Stimulated activated CD4-positive, alpha-beta T cell treated with anti-CD3 and anti-CD28 coated beads, Interleukin-12 subunit alpha, Interleukin-12 subunit beta, amount 100 ng/mL, for 24 hours (primary cell): ENCODE measurements at regions not wholly inside any gene's neighbourhood (a gene's known extent, or its start where the extent isn't known, plus 50 kb on each side); places are given as distances from the start of the nearest gene placed in this dataset.

Experiments
- DNase-seq, 2 experiments: peaks; one replicate each; pipeline ENCODE4 v3.0.0-alpha.2; 2020; ENCODE audit warnings: low read depth in 2 of 2

- no peak for DNase-seq
Observed at GRCh38 chr13:73261739-73262216, 203.0 kb downstream of the KLF5 start.

GRCh38 chr13:73259061-73260017 is 200.5 kb downstream of the KLF5 start:
- DNase-seq = no peak

GRCh38 chr13:73258406-73258805 is 199.6 kb downstream of the KLF5 start:
- DNase-seq = no peak

- DNase-seq = no peak
Observed at GRCh38 chr13:73254827-73255226, 196.0 kb downstream of the KLF5 start.

- DNase-seq = no peak
Observed at GRCh38 chr13:73251626-73252265, 192.9 kb downstream of the KLF5 start.

GRCh38 chr13:73250061-73250460 is 191.3 kb downstream of the KLF5 start:
- DNase-seq = no peak

- no peak for DNase-seq
Observed at GRCh38 chr13:73248711-73249580, 190.1 kb downstream of the KLF5 start.

GRCh38 chr13:73248154-73248553 is 189.3 kb downstream of the KLF5 start:
- DNase-seq = no peak

GRCh38 chr13:73245246-73245645 is 186.4 kb downstream of the KLF5 start:
- DNase-seq = no peak

GRCh38 chr13:73244467-73244866 is 185.7 kb downstream of the KLF5 start:
- no peak for DNase-seq

GRCh38 chr13:73242515-73243015 is 183.8 kb downstream of the KLF5 start:
- DNase-seq = no peak

GRCh38 chr13:73240193-73240592 is 181.4 kb downstream of the KLF5 start:
- DNase-seq = no peak

GRCh38 chr13:73235385-73235784 is 176.6 kb downstream of the KLF5 start:
- DNase-seq = no peak

- DNase-seq = no peak
Observed at GRCh38 chr13:73231471-73231870, 172.7 kb downstream of the KLF5 start.

GRCh38 chr13:73230716-73231115 is 171.9 kb downstream of the KLF5 start:
- DNase-seq = no peak

GRCh38 chr13:73228546-73228945 is 169.7 kb downstream of the KLF5 start:
- no peak for DNase-seq

- DNase-seq = no peak
Observed at GRCh38 chr13:73225990-73226389, 167.2 kb downstream of the KLF5 start.

GRCh38 chr13:73224703-73225102 is 165.9 kb downstream of the KLF5 start:
- no peak for DNase-seq

- DNase-seq = no peak
Observed at GRCh38 chr13:73223372-73223781, 164.6 kb downstream of the KLF5 start.

GRCh38 chr13:73222627-73223305 is 164.0 kb downstream of the KLF5 start:
- DNase-seq = no peak
